IPS DF 6.9 (cell line): ENCODE measurements at regions not wholly inside any gene's neighbourhood (a gene's known extent, or its start where the extent isn't known, plus 50 kb on each side); places are given as distances from the start of the nearest gene placed in this dataset.

Experiments
- DNase-seq: peaks from one replicate; pipeline ENCODE4 v3.0.0-alpha.2; 2013; ENCODE audit warnings: low read depth, low spot score
- H3K27ac ChIP-seq: one replicate; pipeline ENCODE4 v1.5.1; 2013; ENCODE audit warnings: low read length, control low read depth
- H3K27me3 ChIP-seq: 2 replicates; pipeline ENCODE4 v1.6.1; 2013; ENCODE audit warnings: mild to moderate bottlenecking, low read length; ENCODE audit not compliant: control insufficient read depth, insufficient read depth
- H3K36me3 ChIP-seq: 2 replicates; pipeline ENCODE4 v1.6.1; 2013; ENCODE audit warnings: low read length; ENCODE audit not compliant: control insufficient read depth, insufficient read depth
- H3K4me1 ChIP-seq: 2 replicates; pipeline ENCODE4 v1.6.1; 2013; ENCODE audit warnings: low read length; ENCODE audit not compliant: control insufficient read depth, insufficient read depth
- H3K4me3 ChIP-seq: 2 replicates; pipeline ENCODE4 v1.5.1; 2013; ENCODE audit warnings: mild to moderate bottlenecking, low read length
- H3K9me3 ChIP-seq: 2 replicates; pipeline ENCODE4 v1.6.1; 2013; ENCODE audit warnings: low read length, inconsistent platforms; ENCODE audit not compliant: control insufficient read depth, insufficient read depth
- WGBS: extraction: QIAGEN DNeasy Blood & Tissue Kit; methylation state at CpG from one replicate; pipeline ENCODE4 v1.1.7; 2013; ENCODE audit warnings: mixed read lengths, missing lambda C conversion rate; ENCODE audit not compliant: insufficient read length, insufficient coverage; 5-methylcytosine and 5-hydroxymethylcytosine counted together

DNA sequence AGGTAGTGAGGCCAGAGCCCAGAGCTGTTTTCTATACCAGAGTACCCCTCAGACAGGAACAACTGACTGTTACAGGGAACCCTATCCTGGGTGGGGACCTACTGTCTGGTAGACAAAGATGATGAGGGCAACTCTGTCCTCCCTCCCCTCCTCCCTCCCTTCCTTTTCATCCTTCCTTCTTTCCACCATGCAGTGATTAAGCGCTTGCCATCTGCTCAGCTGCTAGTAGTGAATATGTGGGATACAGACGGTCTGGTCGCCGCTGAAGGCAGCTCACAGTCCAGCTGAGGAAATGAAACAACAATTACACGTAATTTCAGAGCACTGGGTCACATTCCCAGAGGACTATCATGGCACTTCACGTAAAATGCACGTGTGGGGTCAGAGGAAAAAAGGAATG is 597.1 kb downstream of the BUD13 start:
- no CpG with 5 or more reads among the region's 7 CpGs for WGBS
- H3K4me3 ChIP-seq, result no peak overlapping the region

DNA sequence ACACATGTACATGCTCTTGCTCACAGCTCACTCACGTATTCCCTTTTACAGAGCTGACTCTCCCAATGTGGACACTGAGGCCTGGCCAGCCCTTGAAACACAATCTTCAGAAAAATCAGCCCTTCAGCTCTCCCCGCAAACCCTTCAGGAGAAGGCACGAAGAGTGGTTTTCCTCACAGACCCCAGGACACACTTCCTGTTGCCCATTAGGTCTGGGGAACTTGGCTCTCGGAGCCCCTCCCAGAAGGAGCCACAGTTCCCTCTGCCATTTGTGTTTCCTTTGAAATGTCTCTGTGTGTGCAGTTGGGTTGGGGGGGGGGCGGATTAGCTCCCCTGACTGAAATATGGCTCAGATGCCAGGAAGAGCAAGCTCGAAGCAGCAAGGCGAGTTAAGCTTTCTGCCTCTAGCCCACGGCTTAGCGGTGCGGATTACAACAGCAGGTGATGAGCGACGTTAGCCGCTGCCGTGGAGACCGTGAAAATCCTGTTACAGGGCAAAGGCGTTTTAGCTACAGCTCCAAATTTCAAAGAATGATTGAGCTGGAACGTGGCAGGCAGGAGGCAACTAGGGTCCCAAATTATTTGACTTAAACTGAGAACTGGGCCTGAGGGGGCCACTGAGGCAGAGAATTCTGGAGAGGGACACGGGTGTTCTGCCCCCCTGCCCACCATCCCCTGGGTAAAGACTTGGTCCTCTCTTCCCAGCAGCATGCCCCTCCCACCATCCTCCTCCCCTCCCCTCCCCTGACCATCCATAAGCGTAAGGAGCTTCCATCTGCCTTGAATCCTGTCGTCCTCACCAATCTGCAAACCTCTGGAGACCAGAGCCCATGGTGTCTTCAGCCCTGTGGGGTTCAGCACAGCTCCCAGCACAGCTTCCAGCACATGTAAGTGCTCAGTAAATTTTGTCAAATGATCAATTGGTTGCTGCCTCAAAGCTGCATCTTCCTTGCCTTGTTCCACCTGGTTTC is 598.6 kb downstream of the BUD13 start:
- no CpG with 5 or more reads among the region's 20 CpGs for WGBS
- Histone ChIP-seq H3K27ac (no peak overlapping the region), H3K27me3 (no peaks in the 10 kb centered on the region), H3K4me3 (no peak overlapping the region), H3K4me1 (peaks cover 2% of the 10 kb centered on the region), H3K36me3 (no peaks in the 10 kb centered on the region), H3K9me3 (no peaks in the 10 kb centered on the region)
- no peak for DNase-seq

More for the DNA sequence above, 597.1 kb downstream of the BUD13 start:
- Histone ChIP-seq H3K27me3 (no peaks in the 10 kb centered on the region), H3K9me3 (no peaks in the 10 kb centered on the region), H3K27ac (no peak overlapping the region), H3K4me1 (peaks cover 2% of the 10 kb centered on the region), H3K36me3 (no peaks in the 10 kb centered on the region)
- DNase-seq, result no peak

DNA sequence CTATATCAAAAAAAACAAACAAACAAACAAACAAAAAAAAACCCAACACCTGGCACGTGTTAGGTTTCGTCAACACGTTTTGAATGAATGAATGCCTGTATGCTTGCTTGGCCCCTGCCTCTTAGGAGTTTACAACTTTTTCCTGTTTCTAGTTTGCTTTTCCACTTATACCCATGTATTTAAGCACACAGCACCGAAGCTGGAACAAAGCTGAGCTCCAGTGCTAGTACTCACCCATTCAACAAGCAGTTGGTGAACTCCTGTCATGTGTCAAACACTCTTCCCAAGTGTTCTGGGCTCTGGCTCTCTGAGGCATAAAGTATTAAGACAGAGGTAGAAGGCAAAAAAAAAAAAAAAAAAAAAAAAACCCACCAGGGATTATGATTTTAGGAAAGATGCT is 599.3 kb downstream of the BUD13 start:
- Histone ChIP-seq H3K9me3 (no peaks in the 10 kb centered on the region), H3K27ac (no peak overlapping the region), H3K36me3 (no peaks in the 10 kb centered on the region), H3K4me3 (no peak overlapping the region), H3K27me3 (no peaks in the 10 kb centered on the region), H3K4me1 (peaks cover 2% of the 10 kb centered on the region)
- DNase-seq, result no peak
- no CpG with 5 or more reads among the region's 4 CpGs for WGBS

DNA sequence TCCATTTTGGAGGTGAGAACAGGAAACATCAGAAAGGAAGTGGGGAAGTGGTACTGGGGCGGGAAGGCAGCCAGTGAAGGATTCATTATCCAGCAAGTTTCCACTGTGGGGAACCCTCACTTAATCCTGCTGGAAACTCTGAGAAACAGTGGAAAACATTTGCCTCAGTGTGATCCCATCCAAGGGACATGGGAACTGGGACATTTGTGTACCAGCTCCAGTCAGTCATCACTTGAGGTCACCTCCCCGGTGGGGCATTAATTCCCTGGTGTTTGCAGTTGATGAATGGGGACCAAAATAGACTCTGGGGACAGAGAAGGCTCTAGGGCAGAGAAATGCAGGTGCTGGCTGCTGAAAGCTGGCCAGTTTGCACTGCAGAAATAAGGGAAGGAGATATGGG is 599.9 kb downstream of the BUD13 start:
- H3K4me1 ChIP-seq, result peaks cover 3% of the 10 kb centered on the region; the same call in 1 of the 2 replicates
- H3K27ac ChIP-seq, result no peak overlapping the region
- no peaks in the 10 kb centered on the region for H3K27me3 ChIP-seq
- no peaks in the 10 kb centered on the region for H3K36me3 ChIP-seq
- H3K4me3 ChIP-seq, result no peak overlapping the region
- DNase-seq, result no peak
- no CpG with 5 or more reads among the region's 2 CpGs for WGBS
- H3K9me3 ChIP-seq, result no peaks in the 10 kb centered on the region

DNA sequence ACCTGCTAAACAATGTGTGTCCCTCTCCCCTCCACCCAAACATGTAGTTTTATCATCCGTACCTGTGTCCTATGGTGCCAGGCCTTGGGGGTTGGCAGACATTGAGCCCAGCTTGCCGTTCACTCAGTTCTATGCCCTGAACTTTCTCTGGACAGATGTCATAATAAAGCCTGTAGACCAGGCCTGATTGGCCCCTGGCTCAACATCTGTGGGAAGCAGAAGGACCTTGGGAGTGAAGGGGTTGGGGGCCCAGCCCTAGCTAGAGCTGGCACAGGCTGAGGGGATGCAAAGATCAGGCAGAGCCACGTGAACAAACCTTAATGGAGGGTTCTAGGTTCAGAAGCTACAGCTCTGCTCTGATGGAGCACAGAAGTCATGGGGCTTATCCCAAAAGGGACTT is 600.6 kb downstream of the BUD13 start:
- H3K27ac ChIP-seq, result no peak overlapping the region
- WGBS, result no CpG with 5 or more reads among the region's 3 CpGs
- H3K27me3 ChIP-seq, result no peaks in the 10 kb centered on the region
- H3K4me1 ChIP-seq, result peaks cover 3% of the 10 kb centered on the region; the same call in 1 of the 2 replicates
- no peaks in the 10 kb centered on the region for H3K36me3 ChIP-seq
- no peak for DNase-seq
- no peak overlapping the region for H3K4me3 ChIP-seq
- H3K9me3 ChIP-seq, result no peaks in the 10 kb centered on the region

DNA sequence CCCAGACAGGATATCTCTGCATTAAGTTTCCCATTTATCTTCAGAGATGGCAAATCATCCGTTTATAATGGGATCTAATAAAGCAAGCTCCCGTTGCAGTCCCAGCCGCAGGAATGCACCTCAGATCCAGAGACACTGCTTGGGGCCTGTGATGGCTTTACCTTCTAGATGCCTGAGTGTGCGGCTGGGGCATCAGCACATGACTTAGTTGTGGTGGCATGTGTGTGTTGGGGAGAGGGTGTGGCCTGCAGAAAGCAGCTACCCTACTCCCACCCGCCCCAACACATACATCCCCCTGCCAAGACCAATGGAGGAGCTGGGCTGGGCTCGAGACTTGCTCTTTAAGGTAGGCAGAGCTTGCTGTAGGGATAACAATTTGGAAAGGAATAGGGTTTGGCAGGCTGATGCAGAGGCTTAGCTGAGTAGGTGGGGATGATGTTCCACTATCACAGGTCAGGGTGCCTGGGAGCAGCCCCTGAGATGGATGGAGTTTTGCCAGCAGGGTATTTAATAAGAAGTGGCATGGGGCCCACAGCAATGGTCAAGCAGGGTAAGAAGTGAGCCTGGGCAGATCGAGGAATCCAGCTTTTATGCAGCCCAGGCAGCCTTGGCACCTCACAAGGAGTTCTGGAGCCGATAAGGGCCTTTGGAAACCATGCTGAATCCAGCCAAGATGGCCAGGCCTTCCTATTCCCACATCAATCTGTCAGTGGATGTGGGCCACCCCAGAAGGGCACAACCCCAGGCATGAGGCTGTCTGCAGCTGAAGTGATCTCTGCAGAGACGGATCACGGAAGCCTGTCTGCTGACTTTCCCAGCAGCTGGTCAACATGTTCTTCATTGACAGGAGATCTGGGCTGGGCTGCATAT is 601.3 kb downstream of the BUD13 start:
- H3K36me3 ChIP-seq, result no peaks in the 10 kb centered on the region
- H3K4me1 ChIP-seq, result peaks cover 3% of the 10 kb centered on the region; the same call in 1 of the 2 replicates
- H3K9me3 ChIP-seq, result no peaks in the 10 kb centered on the region
- no peak overlapping the region for H3K4me3 ChIP-seq
- no peaks in the 10 kb centered on the region for H3K27me3 ChIP-seq
- DNase-seq, result no peak
- H3K27ac ChIP-seq, result no peak overlapping the region
- no CpG with 5 or more reads among the region's 10 CpGs for WGBS

DNA sequence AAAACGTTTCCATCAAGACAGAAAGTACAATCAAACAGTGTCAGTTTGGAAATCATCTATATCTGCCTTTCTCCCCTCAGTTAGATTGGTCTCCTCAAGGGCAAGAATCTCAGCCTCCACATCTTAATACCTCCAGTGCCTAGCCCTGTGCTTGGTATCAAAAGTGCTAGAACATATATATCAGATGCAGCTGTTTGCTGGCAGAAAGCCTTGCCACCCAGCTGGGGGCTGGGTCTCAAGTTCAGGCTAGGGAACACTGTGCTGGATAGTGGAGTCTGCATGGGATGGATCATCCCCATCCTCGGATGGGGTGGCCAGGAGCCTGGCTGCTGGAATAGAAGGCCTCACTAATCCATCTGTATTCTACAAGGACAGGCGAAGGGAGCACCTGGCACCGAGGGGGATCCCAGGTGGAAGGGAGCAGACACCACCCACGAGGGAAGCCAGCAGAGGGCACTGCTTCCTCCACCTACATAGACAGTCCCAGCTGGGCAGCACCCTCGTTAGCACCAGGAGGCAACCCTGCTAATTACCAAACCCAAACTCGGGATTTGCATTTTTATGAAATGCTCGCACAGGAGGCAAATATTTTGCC is 602.2 kb downstream of the BUD13 start:
- no peaks in the 10 kb centered on the region for H3K27me3 ChIP-seq
- DNase-seq, result no peak
- no peaks in the 10 kb centered on the region for H3K36me3 ChIP-seq
- peaks cover 3% of the 10 kb centered on the region; the same call in 1 of the 2 replicates for H3K4me1 ChIP-seq
- H3K27ac ChIP-seq, result no peak overlapping the region
- no CpG with 5 or more reads among the region's 8 CpGs for WGBS
- H3K9me3 ChIP-seq, result no peaks in the 10 kb centered on the region
- no peak overlapping the region for H3K4me3 ChIP-seq

DNA sequence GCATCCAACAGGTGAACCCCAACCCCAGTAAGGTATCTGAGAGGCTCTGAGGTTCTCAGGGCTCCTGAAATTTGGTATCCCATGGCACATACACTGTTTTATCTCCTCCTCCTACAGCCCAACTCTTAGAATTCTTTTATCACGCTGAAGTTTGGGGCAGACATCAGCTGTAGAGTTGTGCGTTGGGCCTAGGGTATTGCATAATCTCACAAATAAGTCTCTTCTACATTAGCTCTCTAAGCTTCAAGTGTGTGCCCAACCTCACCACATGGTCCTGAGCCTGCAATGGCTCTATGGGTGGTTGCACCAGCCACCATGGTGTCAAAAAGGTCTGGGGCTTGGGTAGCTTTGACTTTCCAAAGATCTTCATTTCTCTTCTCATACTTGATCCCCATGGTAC is 603.0 kb downstream of the BUD13 start:
- no peak for DNase-seq
- Histone ChIP-seq H3K9me3 (no peaks in the 10 kb centered on the region), H3K4me1 (peaks cover 3% of the 10 kb centered on the region; the same call in 1 of the 2 replicates), H3K27me3 (no peaks in the 10 kb centered on the region), H3K27ac (no peak overlapping the region), H3K36me3 (no peaks in the 10 kb centered on the region), H3K4me3 (no peak overlapping the region)
- WGBS, result no CpG with 5 or more reads among the region's 2 CpGs

DNA sequence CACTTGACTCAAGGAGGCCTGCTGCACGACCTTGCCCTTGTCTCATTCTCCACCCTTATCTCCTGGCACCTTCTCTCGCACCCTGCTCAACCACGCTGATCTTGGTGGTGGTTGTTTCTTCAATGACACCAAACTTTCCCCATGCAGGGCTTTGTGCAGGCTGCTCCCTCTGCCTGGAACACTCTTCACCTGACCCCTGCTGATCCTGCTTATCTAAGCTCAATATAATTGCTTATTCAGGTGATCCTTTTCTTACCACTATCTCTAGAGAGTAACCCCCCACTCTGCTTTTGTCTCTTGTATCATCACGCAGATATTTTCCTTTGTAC is 604.4 kb downstream of the BUD13 start:
- Histone ChIP-seq H3K27ac (no peak overlapping the region), H3K4me3 (no peak overlapping the region), H3K27me3 (no peaks in the 10 kb centered on the region), H3K36me3 (no peaks in the 10 kb centered on the region), H3K4me1 (peaks cover 3% of the 10 kb centered on the region; the same call in 1 of the 2 replicates), H3K9me3 (no peaks in the 10 kb centered on the region)
- WGBS, result no CpG with 5 or more reads among the region's 4 CpGs
- DNase-seq, result no peak
